ENCODE measurements at regions not wholly inside any gene's neighbourhood (a gene's known extent, or its start where the extent isn't known, plus 50 kb on each side); places are given as distances from the start of the nearest gene placed in this dataset.

- TF ChIP-seq, protein P1, sequence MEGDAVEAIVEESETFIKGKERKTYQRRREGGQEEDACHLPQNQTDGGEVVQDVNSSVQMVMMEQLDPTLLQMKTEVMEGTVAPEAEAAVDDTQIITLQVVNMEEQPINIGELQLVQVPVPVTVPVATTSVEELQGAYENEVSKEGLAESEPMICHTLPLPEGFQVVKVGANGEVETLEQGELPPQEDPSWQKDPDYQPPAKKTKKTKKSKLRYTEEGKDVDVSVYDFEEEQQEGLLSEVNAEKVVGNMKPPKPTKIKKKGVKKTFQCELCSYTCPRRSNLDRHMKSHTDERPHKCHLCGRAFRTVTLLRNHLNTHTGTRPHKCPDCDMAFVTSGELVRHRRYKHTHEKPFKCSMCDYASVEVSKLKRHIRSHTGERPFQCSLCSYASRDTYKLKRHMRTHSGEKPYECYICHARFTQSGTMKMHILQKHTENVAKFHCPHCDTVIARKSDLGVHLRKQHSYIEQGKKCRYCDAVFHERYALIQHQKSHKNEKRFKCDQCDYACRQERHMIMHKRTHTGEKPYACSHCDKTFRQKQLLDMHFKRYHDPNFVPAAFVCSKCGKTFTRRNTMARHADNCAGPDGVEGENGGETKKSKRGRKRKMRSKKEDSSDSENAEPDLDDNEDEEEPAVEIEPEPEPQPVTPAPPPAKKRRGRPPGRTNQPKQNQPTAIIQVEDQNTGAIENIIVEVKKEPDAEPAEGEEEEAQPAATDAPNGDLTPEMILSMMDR (IDR thresholded peaks at IDR 0.05), result no peak
- TF ChIP-seq POLR2A (IDR thresholded peaks at IDR 0.05), result no peak
Observed at GRCh38 chr6:90445533-90446108, 141.3 kb downstream of the MAP3K7 start.
